Transverse colon (tissue), 4 donors: ENCODE measurements at regions not wholly inside any gene's neighbourhood (a gene's known extent, or its start where the extent isn't known, plus 50 kb on each side); places are given as distances from the start of the nearest gene placed in this dataset.

ENCODE experiments used
- DNase-seq: peaks from one replicate; pipeline ENCODE4 v3.0.0-alpha.2; 2019
- H3K27ac ChIP-seq, 4 donors: fragments of 200-600 bp; sonication (generic); 2 replicates each; pipeline ENCODE4 v1.5.1; 2016 to 2018; ENCODE audit warnings: inconsistent platforms in 4 of 4
- H3K27me3 ChIP-seq: fragments of 200-600 bp; sonication (generic); 2 replicates; pipeline ENCODE4 v1.5.1; 2017; ENCODE audit warnings: inconsistent platforms
- H3K36me3 ChIP-seq, 4 donors: fragments of 200-600 bp; sonication (generic); 2 replicates each; pipeline ENCODE4 v1.5.1; 2017 to 2019; ENCODE audit warnings: inconsistent platforms in 4 of 4
- H3K4me1 ChIP-seq, 4 donors: fragments of 200-600 bp; sonication (generic); 2 replicates each; pipeline ENCODE4 v1.5.1; 2017 to 2020; ENCODE audit warnings: inconsistent platforms in 4 of 4
- H3K4me3 ChIP-seq, 4 donors: fragments of 200-600 bp; sonication (generic); 1 replicate in 1 of 4; 2 replicates in 3 of 4; pipeline versions ENCODE4 v1.5.1 to v1.6.1; 2017 to 2019; ENCODE audit warnings: inconsistent platforms in 4 of 4
- H3K9me3 ChIP-seq, 2 donors: fragments of 200-600 bp; sonication (generic); 2 replicates each; pipeline ENCODE4 v1.5.1; 2017 to 2019; ENCODE audit warnings: inconsistent platforms in 2 of 2
- CTCF ChIP-seq, 5 experiments: fragments of 200-600 bp in 3 of 5; fragments of 450-650 bp in 2 of 5; sonication (generic) in 3 of 5; IDR thresholded peaks; 1 replicate in 2 of 5; 2 replicates in 3 of 5; pipeline ENCODE4 v1.5.1; 2016 to 2017; ENCODE audit warnings: antibody characterized with exemption in 5 of 5, inconsistent platforms in 3 of 5, mild to moderate bottlenecking in 2 of 5, moderate library complexity in 1 of 5
- EP300 ChIP-seq: sonication (generic); formaldehyde crosslinking; IDR thresholded peaks from one replicate; pipeline ENCODE4 v1.6.1; 2017; ENCODE audit warnings: antibody characterized with exemption, low read depth
- POLR2A ChIP-seq: fragments of 450-650 bp; IDR thresholded peaks from one replicate; pipeline ENCODE4 v1.6.1; 2016; ENCODE audit warnings: antibody characterized with exemption, mild to moderate bottlenecking, moderate library complexity
- POLR2AphosphoS5 ChIP-seq, 3 donors: sonication (generic); formaldehyde crosslinking; IDR thresholded peaks; one replicate each; pipeline ENCODE4 v1.6.1; 2016; ENCODE audit warnings: antibody characterized with exemption in 3 of 3
- WGBS, 2 donors: methylation state at CpG; one replicate each; pipeline ENCODE4 v1.1.5; 2018; ENCODE audit warnings: low coverage in 1 of 2; 5-methylcytosine and 5-hydroxymethylcytosine counted together
- in situ Hi-C, 4 donors: fragments of 200-750 bp; cut with MboI; loops; one replicate each; pipeline versions ENCODE4 v1.15.0 to v1.15.1; 2017; ENCODE audit warnings: low sequenced_read_pairs in 3 of 4, low pct_ligation_motif_present in 1 of 4, low pct_unique_long_range_greater_than_20kb in 1 of 4
- intact Hi-C: fragments of 100-400 bp; cut with DNase I; formaldehyde crosslinking; loops from one replicate; pipeline ENCODE4 v1.15.1; 2023; ENCODE audit warnings: low total_unique reads

- TF ChIP-seq POLR2A (no peak), POLR2AphosphoS5 (IDR thresholded peaks at IDR 0.05) (no peak), EP300 (no peak), CTCF (IDR thresholded peaks at IDR 0.05) (no peak)
- in situ Hi-C loops: no loop called here
- Histone ChIP-seq H3K4me1 (no peaks in the 10 kb centered on the region), H3K4me3 (no peak overlapping the region), H3K36me3 (no peaks in the 10 kb centered on the region), H3K9me3 (no peaks in the 10 kb centered on the region), H3K27ac (no peak overlapping the region), H3K27me3 (no peaks in the 10 kb centered on the region)
- 79 to 95% methylated on average over 4 of the region's 4 CpGs for WGBS, 2 donors
- intact Hi-C loops: no loop called here
- DNase-seq: no peak
Observed at GRCh38 chr3:103203441-103203840, 768.6 kb downstream of the ZPLD1 start.

DNA sequence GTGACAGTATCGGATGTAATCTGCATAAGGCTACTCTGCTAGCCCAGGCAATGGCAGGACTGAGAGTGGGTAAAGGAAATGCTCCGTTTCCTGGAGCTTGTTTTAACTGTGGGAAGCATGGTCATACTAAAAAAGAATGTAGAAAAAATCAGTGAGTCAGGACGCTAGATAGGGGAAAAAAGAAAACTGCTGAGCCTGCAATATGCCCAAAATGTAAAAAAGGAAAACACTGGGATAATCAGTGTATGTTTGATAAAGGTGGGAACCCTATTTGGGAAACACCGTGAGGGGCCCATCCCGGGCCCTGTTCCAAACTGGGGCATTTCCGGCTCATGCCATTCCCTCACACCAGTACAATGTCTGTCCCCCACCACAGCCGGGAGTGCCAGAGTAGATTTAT lies 775.8 kb downstream of the ZPLD1 start:
- no peaks in the 10 kb centered on the region for H3K9me3 ChIP-seq
- no peak overlapping the region for H3K27ac ChIP-seq
- H3K4me3 ChIP-seq: no peak overlapping the region
- in situ Hi-C loops (no loop called here), intact Hi-C loops (no loop called here)
- no peaks in the 10 kb centered on the region for H3K27me3 ChIP-seq
- no peak for DNase-seq
- H3K4me1 ChIP-seq: no peaks in the 10 kb centered on the region
- TF ChIP-seq POLR2AphosphoS5 (IDR thresholded peaks at IDR 0.05) (no peak), CTCF (IDR thresholded peaks at IDR 0.05) (no peak), EP300 (no peak), POLR2A (no peak)
- H3K36me3 ChIP-seq: no peaks in the 10 kb centered on the region
- 69 to 72% methylated on average over 6 to 7 of the region's 7 CpGs for WGBS, 2 donors

DNA sequence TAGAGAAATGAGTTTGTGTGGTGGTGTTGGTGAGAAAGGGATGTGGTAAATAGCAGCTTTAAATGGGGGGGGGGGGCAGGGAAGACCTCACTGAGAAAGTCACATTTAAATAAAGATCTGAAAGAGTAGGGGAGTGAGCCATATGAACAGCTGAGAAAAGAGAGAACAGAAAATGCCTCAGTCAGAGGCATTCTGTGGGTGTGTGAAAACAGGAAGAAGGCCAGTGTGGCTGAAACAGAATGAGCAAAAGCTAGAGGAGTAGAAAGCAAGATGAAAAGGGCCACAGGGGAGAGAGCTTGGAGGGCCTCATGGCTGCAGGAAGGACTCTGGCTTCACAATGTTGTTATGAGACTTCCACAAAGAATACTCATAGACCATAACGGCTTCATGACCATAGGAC lies 783.3 kb downstream of the ZPLD1 start:
- intact Hi-C loops (no loop called here), in situ Hi-C loops (no loop called here)
- no peaks in the 10 kb centered on the region for H3K9me3 ChIP-seq
- TF ChIP-seq POLR2AphosphoS5 (IDR thresholded peaks at IDR 0.05) (no peak), CTCF (IDR thresholded peaks at IDR 0.05) (no peak), POLR2A (no peak), EP300 (no peak)
- no peaks in the 10 kb centered on the region for H3K4me1 ChIP-seq
- H3K36me3 ChIP-seq: no peaks in the 10 kb centered on the region
- no peak for DNase-seq
- WGBS, 2 donors: 62 to 64% methylated on average over 1 of the region's 1 CpG
- no peak overlapping the region for H3K4me3 ChIP-seq
- no peak overlapping the region for H3K27ac ChIP-seq
- H3K27me3 ChIP-seq: no peaks in the 10 kb centered on the region

DNA sequence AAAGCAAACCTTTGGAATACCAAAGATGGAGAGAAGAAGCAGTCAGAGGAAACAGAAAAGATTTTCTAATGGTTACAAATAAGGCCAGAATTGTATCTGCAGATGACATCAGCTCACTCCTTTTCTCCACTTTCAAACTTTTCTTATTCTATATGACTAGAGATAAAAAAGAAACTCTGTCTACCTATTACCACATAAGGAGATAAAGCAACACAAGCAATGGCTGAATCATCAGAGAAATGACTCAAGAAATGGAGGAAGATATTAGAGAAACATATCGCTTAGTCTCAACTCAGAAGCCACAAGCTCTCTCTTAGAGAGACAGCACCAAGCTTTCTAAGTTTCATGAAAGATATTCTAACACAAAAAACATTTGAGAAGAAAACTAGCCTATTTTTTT lies 784.0 kb downstream of the ZPLD1 start:
- Histone ChIP-seq H3K9me3 (no peaks in the 10 kb centered on the region), H3K4me3 (no peak overlapping the region), H3K4me1 (no peaks in the 10 kb centered on the region), H3K36me3 (no peaks in the 10 kb centered on the region), H3K27me3 (no peaks in the 10 kb centered on the region), H3K27ac (no peak overlapping the region)
- WGBS, 2 donors: 82 to 88% methylated on average over 1 of the region's 1 CpG
- no peak for DNase-seq
- in situ Hi-C loops (no loop called here), intact Hi-C loops (no loop called here)
- TF ChIP-seq CTCF (IDR thresholded peaks at IDR 0.05) (no peak), POLR2AphosphoS5 (IDR thresholded peaks at IDR 0.05) (no peak), EP300 (no peak), POLR2A (no peak)
